ENCODE measurements at regions not wholly inside any gene's neighbourhood (a gene's known extent, or its start where the extent isn't known, plus 50 kb on each side); places are given as distances from the start of the nearest gene placed in this dataset.

DNA sequence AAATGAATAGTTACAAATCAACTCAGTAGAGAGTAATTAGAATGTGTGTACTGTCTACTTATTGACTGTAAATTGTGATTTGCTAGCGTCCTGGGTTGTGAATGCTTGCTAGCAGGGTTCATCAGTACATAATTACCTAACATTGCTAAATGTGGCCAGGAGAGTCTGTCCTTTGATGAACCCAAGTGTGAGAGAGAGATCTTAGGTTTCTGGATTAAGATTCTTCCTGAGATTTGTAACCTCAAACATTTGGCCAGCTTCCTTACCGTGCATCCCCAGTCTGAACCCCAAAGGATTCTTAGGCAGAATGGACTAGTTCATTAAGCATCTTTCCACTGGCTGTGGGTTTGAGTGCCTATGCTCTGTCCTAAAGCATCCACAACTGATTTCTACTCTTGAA lies 84.0 kb upstream of the ITPRID2 start:
- TF ChIP-seq CTCF (conservative IDR thresholded peaks at IDR 0.05; ENCODE audit: low read length) (no peak), EZH2phosphoT487 (IDR thresholded peaks at IDR 0.05; ENCODE audit: borderline replicate concordance, low read depth, low read length) (no peak)

All from OCI-LY7 (cell line).